ENCODE measurements at regions not wholly inside any gene's neighbourhood (a gene's known extent, or its start where the extent isn't known, plus 50 kb on each side); places are given as distances from the start of the nearest gene placed in this dataset.

GRCh38 chr12:16884056-16884455, 278.1 kb upstream of the LMO3 start:
- Histone ChIP-seq H3K9me3 (no peaks in the 10 kb centered on the region), H3K27me3 (no peaks in the 10 kb centered on the region), H3K4me3 (no peak overlapping the region), H3K36me3 (no peaks in the 10 kb centered on the region), H3K27ac (no peak overlapping the region), H3K4me1 (no peaks in the 10 kb centered on the region)
- DNase-seq: no peak
- TF ChIP-seq POLR2A (IDR thresholded peaks at IDR 0.05): no peak
- TF ChIP-seq CTCF (IDR thresholded peaks at IDR 0.05): no peak

- no peak for DNase-seq
- TF ChIP-seq CTCF (IDR thresholded peaks at IDR 0.05): no peak
- TF ChIP-seq POLR2A (IDR thresholded peaks at IDR 0.05): no peak
Measured at GRCh38 chr12:16881986-16882570, 276.1 kb upstream of the LMO3 start.

GRCh38 chr12:16880864-16881285, 274.9 kb upstream of the LMO3 start:
- TF ChIP-seq CTCF (IDR thresholded peaks at IDR 0.05) (no peak), POLR2A (IDR thresholded peaks at IDR 0.05) (no peak)
- Histone ChIP-seq H3K27ac (no peak overlapping the region), H3K4me3 (no peak overlapping the region), H3K9me3 (no peaks in the 10 kb centered on the region), H3K27me3 (no peaks in the 10 kb centered on the region), H3K4me1 (no peaks in the 10 kb centered on the region), H3K36me3 (no peaks in the 10 kb centered on the region)
- DNase-seq: peak in 2 of 3 donors; percentile 38 to 41

More at GRCh38 chr12:16881986-16882570, 276.1 kb upstream of the LMO3 start:
- Histone ChIP-seq H3K36me3 (no peaks in the 10 kb centered on the region), H3K4me1 (no peaks in the 10 kb centered on the region), H3K27ac (no peak overlapping the region), H3K27me3 (no peaks in the 10 kb centered on the region), H3K4me3 (no peak overlapping the region), H3K9me3 (no peaks in the 10 kb centered on the region)

- H3K36me3 ChIP-seq: no peaks in the 10 kb centered on the region
- H3K9me3 ChIP-seq: no peaks in the 10 kb centered on the region
- no peak overlapping the region for H3K4me3 ChIP-seq
- no peaks in the 10 kb centered on the region for H3K4me1 ChIP-seq
- no peak for DNase-seq
- H3K27me3 ChIP-seq: no peaks in the 10 kb centered on the region
- H3K27ac ChIP-seq: no peak overlapping the region
- no peak for TF ChIP-seq POLR2A (IDR thresholded peaks at IDR 0.05)
- TF ChIP-seq CTCF (IDR thresholded peaks at IDR 0.05): no peak
Measured at GRCh38 chr12:16870845-16871244, 264.9 kb upstream of the LMO3 start.

- no peaks in the 10 kb centered on the region for H3K9me3 ChIP-seq
- no peaks in the 10 kb centered on the region for H3K4me1 ChIP-seq
- H3K36me3 ChIP-seq: no peaks in the 10 kb centered on the region
- H3K4me3 ChIP-seq: no peak overlapping the region
- no peak for TF ChIP-seq POLR2A (IDR thresholded peaks at IDR 0.05)
- TF ChIP-seq CTCF (IDR thresholded peaks at IDR 0.05): no peak
- H3K27me3 ChIP-seq: no peaks in the 10 kb centered on the region
- H3K27ac ChIP-seq: no peak overlapping the region
- DNase-seq: no peak
Measured at GRCh38 chr12:16863742-16864141, 257.8 kb upstream of the LMO3 start.

- Histone ChIP-seq H3K4me1 (no peaks in the 10 kb centered on the region), H3K27me3 (no peaks in the 10 kb centered on the region), H3K9me3 (no peaks in the 10 kb centered on the region), H3K4me3 (no peak overlapping the region), H3K27ac (no peak overlapping the region), H3K36me3 (no peaks in the 10 kb centered on the region)
- DNase-seq: no peak
- TF ChIP-seq CTCF (IDR thresholded peaks at IDR 0.05) (no peak), POLR2A (IDR thresholded peaks at IDR 0.05) (no peak)
Measured at GRCh38 chr12:16857456-16857923, 251.5 kb upstream of the LMO3 start.

Measured in Peyer's patch (tissue), 4 donors.